ENCODE measurements at regions not wholly inside any gene's neighbourhood (a gene's known extent, or its start where the extent isn't known, plus 50 kb on each side); places are given as distances from the start of the nearest gene placed in this dataset.

GRCh38 chr5:120098902-120099535 is 365.1 kb upstream of the PRR16 start:
- Histone ChIP-seq H3K4me1 (no peaks in the 10 kb centered on the region), H3K36me3 (no peaks in the 10 kb centered on the region), H3K27ac (no peak overlapping the region), H3K4me3 (no peak overlapping the region), H3K9me3 (no peaks in the 10 kb centered on the region), H3K27me3 (no peaks in the 10 kb centered on the region)
- DNase-seq = no peak
- TF ChIP-seq POLR2A (IDR thresholded peaks at IDR 0.05) (no peak), CTCF (IDR thresholded peaks at IDR 0.05) (no peak)
- intact Hi-C loops (cut with DNase I; ENCODE audit: low total_unique reads) = no loop called here

- Histone ChIP-seq H3K4me1 (no peaks in the 10 kb centered on the region), H3K27ac (no peak overlapping the region), H3K4me3 (no peak overlapping the region), H3K27me3 (no peaks in the 10 kb centered on the region), H3K9me3 (no peaks in the 10 kb centered on the region), H3K36me3 (no peaks in the 10 kb centered on the region)
- intact Hi-C loops (cut with DNase I; ENCODE audit: low total_unique reads) = no loop called here
- TF ChIP-seq CTCF (IDR thresholded peaks at IDR 0.05) (no peak), POLR2A (IDR thresholded peaks at IDR 0.05) (no peak)
- DNase-seq = no peak
Observed at GRCh38 chr5:120101771-120102170, 362.3 kb upstream of the PRR16 start.

- H3K27me3 ChIP-seq = no peaks in the 10 kb centered on the region
- no peak for DNase-seq
- TF ChIP-seq POLR2A (IDR thresholded peaks at IDR 0.05) = no peak
- no peak for TF ChIP-seq CTCF (IDR thresholded peaks at IDR 0.05)
Observed at GRCh38 chr5:120103495-120103894, 360.6 kb upstream of the PRR16 start.

GRCh38 chr5:120106912-120107525 is 357.1 kb upstream of the PRR16 start:
- Histone ChIP-seq H3K27ac (no peak overlapping the region), H3K27me3 (no peaks in the 10 kb centered on the region), H3K36me3 (no peaks in the 10 kb centered on the region), H3K9me3 (no peaks in the 10 kb centered on the region), H3K4me1 (no peaks in the 10 kb centered on the region), H3K4me3 (no peak overlapping the region)
- DNase-seq = no peak
- intact Hi-C loops (cut with DNase I; ENCODE audit: low total_unique reads) = no loop called here
- TF ChIP-seq POLR2A (IDR thresholded peaks at IDR 0.05) (no peak), CTCF (IDR thresholded peaks at IDR 0.05) (no peak)

More at GRCh38 chr5:120103495-120103894, 360.6 kb upstream of the PRR16 start:
- Histone ChIP-seq H3K27ac (no peak overlapping the region), H3K4me3 (no peak overlapping the region), H3K4me1 (no peaks in the 10 kb centered on the region), H3K36me3 (no peaks in the 10 kb centered on the region), H3K9me3 (no peaks in the 10 kb centered on the region)
- intact Hi-C loops (cut with DNase I; ENCODE audit: low total_unique reads) = no loop called here

- no peak for TF ChIP-seq POLR2A (IDR thresholded peaks at IDR 0.05)
- TF ChIP-seq CTCF (IDR thresholded peaks at IDR 0.05) = no peak
- H3K27me3 ChIP-seq = no peaks in the 10 kb centered on the region
- no peaks in the 10 kb centered on the region for H3K36me3 ChIP-seq
- no peak overlapping the region for H3K27ac ChIP-seq
- no peak for DNase-seq
- H3K4me3 ChIP-seq = no peak overlapping the region
- no peaks in the 10 kb centered on the region for H3K4me1 ChIP-seq
- intact Hi-C loops (cut with DNase I; ENCODE audit: low total_unique reads) = no loop called here
- H3K9me3 ChIP-seq = no peaks in the 10 kb centered on the region
Observed at GRCh38 chr5:120108586-120109248, 355.4 kb upstream of the PRR16 start.

Data from uterus (tissue), 3 donors.